T-helper 2 cell treated with Interferon-gamma antibody and Interleukin-4, amounts not matched to agents 5 μg/mL and 100 μg/mL, for 36 hours (primary cell): ENCODE measurements at regions not wholly inside any gene's neighbourhood (a gene's known extent, or its start where the extent isn't known, plus 50 kb on each side); places are given as distances from the start of the nearest gene placed in this dataset.

ENCODE experiments used
- DNase-seq: peaks from one replicate; pipeline ENCODE4 v3.0.0; 2021; ENCODE audit warnings: low spot score
- H3K27ac Mint-ChIP-seq: one replicate; pipeline ENCODE4 v1.8.0; 2021; ENCODE audit warnings: mild to moderate bottlenecking, mixed read lengths
- H3K27me3 Mint-ChIP-seq: one replicate; pipeline ENCODE4 v1.8.0; 2021; ENCODE audit warnings: low read depth, mixed read lengths
- H3K36me3 Mint-ChIP-seq: one replicate; pipeline ENCODE4 v1.8.0; 2021; ENCODE audit warnings: low read depth, mixed read lengths
- H3K4me1 Mint-ChIP-seq: one replicate; pipeline ENCODE4 v1.8.0; 2021; ENCODE audit warnings: low read depth, mixed read lengths
- H3K4me3 Mint-ChIP-seq: one replicate; pipeline ENCODE4 v1.8.0; 2022; ENCODE audit warnings: mild to moderate bottlenecking, moderate library complexity, mixed read lengths
- H3K9me3 Mint-ChIP-seq: one replicate; pipeline ENCODE4 v1.8.0; 2021; ENCODE audit warnings: mixed read lengths

DNA sequence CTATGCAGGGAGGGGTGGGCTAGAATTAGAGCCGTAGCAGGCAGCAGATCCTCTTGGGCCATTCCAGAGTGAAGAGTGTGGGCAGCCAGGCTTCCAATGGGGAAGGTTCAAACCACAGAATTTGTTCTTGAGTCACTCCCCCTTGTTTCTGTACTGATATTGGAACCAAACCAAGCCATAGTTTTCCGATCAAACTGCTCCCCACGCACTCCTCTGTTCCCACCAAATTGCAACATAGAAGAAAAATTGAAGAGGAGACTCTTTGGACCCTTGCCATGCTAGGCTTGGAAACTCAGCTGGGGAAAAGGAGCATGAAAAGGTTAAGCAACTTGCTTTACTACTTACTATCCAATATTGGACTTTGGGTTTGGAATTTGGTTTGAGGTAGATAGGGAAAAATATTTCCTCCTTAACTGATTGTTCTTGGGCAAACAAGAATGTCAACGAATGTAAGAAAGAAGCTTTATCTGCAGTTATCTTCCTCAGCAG is 165.8 kb upstream of the NR3C1 start:
- Mint-ChIP-seq H3K4me1 (peaks cover 8% of the 10 kb centered on the region), H3K36me3 (no peaks in the 10 kb centered on the region), H3K27me3 (no peaks in the 10 kb centered on the region), H3K27ac (no peak overlapping the region), H3K4me3 (no peak overlapping the region), H3K9me3 (no peaks in the 10 kb centered on the region)
- DNase-seq, result no peak

DNA sequence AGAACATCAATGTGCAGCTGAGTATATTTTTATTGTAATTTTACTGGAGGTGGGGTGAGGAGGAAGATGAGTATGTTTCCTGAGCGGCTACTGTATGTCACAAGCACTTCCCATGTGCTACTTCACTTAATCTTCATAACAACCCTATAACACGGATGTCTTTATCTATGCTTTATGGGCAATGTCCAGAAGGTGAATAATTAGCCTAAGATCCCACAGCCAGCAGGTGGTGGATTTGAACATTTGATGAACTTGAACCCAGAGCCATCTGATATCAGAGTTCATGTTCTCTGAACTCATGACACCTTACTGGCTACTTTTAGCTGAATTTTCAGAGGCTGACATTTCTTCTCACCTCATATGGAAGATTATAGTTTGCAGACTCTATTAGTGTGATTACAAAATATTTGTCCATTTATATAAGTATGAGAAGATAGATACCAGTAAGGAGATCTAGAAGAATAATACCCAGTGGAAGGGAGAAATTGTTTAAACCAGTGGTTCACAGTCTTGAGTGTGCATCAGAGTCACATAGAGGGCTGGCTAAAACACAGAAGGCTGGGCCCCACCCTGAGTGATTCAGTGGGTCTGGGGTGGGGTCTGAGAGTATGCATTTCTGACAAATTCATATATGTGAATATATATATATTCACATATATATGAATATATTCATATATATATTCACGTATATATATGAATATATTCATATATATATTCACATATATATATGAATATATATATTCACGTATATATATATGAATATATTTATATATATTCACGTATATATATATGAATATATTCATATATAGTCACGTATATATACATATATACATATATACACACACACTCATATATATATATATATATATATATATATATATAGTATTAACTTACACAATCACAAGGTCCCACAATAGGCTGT is 164.4 kb upstream of the NR3C1 start:
- DNase-seq, result no peak
- no peak overlapping the region for H3K4me3 Mint-ChIP-seq
- H3K36me3 Mint-ChIP-seq, result no peaks in the 10 kb centered on the region
- H3K9me3 Mint-ChIP-seq, result no peaks in the 10 kb centered on the region
- no peak overlapping the region for H3K27ac Mint-ChIP-seq
- H3K27me3 Mint-ChIP-seq, result no peaks in the 10 kb centered on the region
- H3K4me1 Mint-ChIP-seq, result peaks cover 9% of the 10 kb centered on the region

GRCh38 chr5:143566139-143566538 is 162.7 kb upstream of the NR3C1 start:
- Mint-ChIP-seq H3K27me3 (no peaks in the 10 kb centered on the region), H3K4me3 (no peak overlapping the region), H3K36me3 (no peaks in the 10 kb centered on the region), H3K27ac (no peak overlapping the region), H3K4me1 (peaks cover 9% of the 10 kb centered on the region), H3K9me3 (no peaks in the 10 kb centered on the region)
- DNase-seq, result no peak

GRCh38 chr5:143564417-143564816 is 160.9 kb upstream of the NR3C1 start:
- Mint-ChIP-seq H3K4me3 (no peak overlapping the region), H3K9me3 (no peaks in the 10 kb centered on the region)
- no peak for DNase-seq

DNA sequence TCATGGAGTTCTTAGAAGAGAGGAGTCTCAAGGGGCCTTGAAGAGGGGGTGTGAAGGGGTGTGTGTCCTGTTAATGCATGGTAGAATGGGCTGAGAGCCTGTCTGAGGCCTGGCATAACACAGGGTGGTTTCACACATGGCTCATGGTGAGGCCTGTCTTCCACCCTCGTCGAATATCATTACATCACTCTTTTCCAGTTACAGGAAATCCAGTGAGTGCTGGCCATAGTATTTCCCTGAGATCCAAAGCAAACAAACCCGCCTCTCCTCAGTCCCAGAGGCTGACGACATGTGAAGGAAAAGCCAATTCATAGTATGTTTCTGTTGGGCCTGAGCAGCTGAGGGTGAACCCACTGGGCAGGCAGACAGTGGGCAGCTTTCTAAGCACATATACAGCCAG is 159.4 kb upstream of the NR3C1 start:
- Mint-ChIP-seq H3K27ac (no peak overlapping the region), H3K27me3 (no peaks in the 10 kb centered on the region), H3K4me1 (peaks cover 8% of the 10 kb centered on the region), H3K4me3 (no peak overlapping the region), H3K9me3 (no peaks in the 10 kb centered on the region), H3K36me3 (no peaks in the 10 kb centered on the region)
- DNase-seq, result no peak

More at GRCh38 chr5:143564417-143564816, 160.9 kb upstream of the NR3C1 start:
- Mint-ChIP-seq H3K27ac (no peak overlapping the region), H3K27me3 (no peaks in the 10 kb centered on the region), H3K4me1 (peaks cover 7% of the 10 kb centered on the region), H3K36me3 (no peaks in the 10 kb centered on the region)

GRCh38 chr5:143561219-143561618 is 157.7 kb upstream of the NR3C1 start:
- Mint-ChIP-seq H3K36me3 (no peaks in the 10 kb centered on the region), H3K27me3 (no peaks in the 10 kb centered on the region), H3K27ac (no peak overlapping the region), H3K9me3 (no peaks in the 10 kb centered on the region), H3K4me3 (no peak overlapping the region), H3K4me1 (peaks cover 16% of the 10 kb centered on the region)
- DNase-seq, result no peak

DNA sequence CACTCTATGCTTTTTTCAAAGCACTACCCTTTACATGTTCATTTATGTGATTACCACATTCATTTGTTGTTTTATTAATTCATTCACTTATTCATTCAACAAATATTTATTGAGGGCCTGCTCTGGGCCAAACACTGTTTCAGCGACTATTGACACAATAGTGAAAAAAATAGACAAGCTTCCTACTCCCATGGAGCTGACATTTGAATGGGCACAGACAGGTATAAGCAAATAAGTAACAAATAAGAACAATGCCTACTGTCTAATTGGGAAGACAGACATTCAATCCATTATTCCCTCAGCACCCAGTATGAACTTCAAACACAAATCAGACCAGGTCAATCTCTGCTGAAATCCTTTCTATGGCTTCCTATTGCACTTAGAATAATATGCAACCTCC is 156.9 kb upstream of the NR3C1 start:
- Mint-ChIP-seq H3K4me1 (peaks cover 16% of the 10 kb centered on the region), H3K4me3 (no peak overlapping the region), H3K36me3 (no peaks in the 10 kb centered on the region), H3K27ac (no peak overlapping the region), H3K27me3 (no peaks in the 10 kb centered on the region), H3K9me3 (no peaks in the 10 kb centered on the region)
- no peak for DNase-seq

DNA sequence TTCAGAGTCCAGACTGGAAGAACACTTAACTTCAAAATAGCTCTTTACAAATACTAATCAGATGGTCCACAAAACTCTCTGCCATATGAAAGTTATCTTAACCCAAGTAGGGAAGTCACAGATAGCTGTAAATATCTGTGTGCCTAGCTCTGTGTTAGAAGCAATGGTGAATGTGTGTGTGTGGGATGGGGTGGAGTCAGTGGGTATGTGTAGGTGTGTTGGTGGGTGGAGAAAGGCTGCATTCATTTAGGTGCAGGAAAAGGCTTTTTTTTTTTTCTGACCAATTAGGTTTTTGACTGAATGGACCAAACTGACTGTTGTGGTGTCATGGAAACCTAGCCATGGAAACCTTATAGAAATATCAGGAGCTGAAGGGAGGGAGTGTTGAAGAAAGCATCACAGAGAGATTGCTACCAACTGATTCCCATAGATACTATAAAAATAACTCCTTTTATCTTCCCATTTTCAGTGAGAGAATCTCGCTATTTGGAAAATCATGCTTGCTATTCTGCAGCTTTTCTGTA is 156.2 kb upstream of the NR3C1 start:
- no peak for DNase-seq
- no peak overlapping the region for H3K27ac Mint-ChIP-seq
- H3K4me1 Mint-ChIP-seq, result peaks cover 16% of the 10 kb centered on the region
- H3K4me3 Mint-ChIP-seq, result no peak overlapping the region
- H3K27me3 Mint-ChIP-seq, result no peaks in the 10 kb centered on the region
- H3K36me3 Mint-ChIP-seq, result no peaks in the 10 kb centered on the region
- H3K9me3 Mint-ChIP-seq, result no peaks in the 10 kb centered on the region

GRCh38 chr5:143558048-143558447 is 154.6 kb upstream of the NR3C1 start:
- H3K27ac Mint-ChIP-seq, result no peak overlapping the region
- DNase-seq, result no peak
- no peak overlapping the region for H3K4me3 Mint-ChIP-seq
- H3K36me3 Mint-ChIP-seq, result no peaks in the 10 kb centered on the region
- no peaks in the 10 kb centered on the region for H3K27me3 Mint-ChIP-seq
- H3K4me1 Mint-ChIP-seq, result peaks cover 11% of the 10 kb centered on the region
- no peaks in the 10 kb centered on the region for H3K9me3 Mint-ChIP-seq

GRCh38 chr5:143557061-143557818 is 153.8 kb upstream of the NR3C1 start:
- no peak for DNase-seq
- Mint-ChIP-seq H3K27me3 (no peaks in the 10 kb centered on the region), H3K36me3 (no peaks in the 10 kb centered on the region), H3K27ac (no peak overlapping the region), H3K9me3 (no peaks in the 10 kb centered on the region), H3K4me1 (peaks cover 11% of the 10 kb centered on the region), H3K4me3 (no peak overlapping the region)

- no peak overlapping the region for H3K4me3 Mint-ChIP-seq
- H3K4me1 Mint-ChIP-seq, result peaks cover 11% of the 10 kb centered on the region
- no peak overlapping the region for H3K27ac Mint-ChIP-seq
- no peaks in the 10 kb centered on the region for H3K36me3 Mint-ChIP-seq
- no peaks in the 10 kb centered on the region for H3K27me3 Mint-ChIP-seq
- H3K9me3 Mint-ChIP-seq, result no peaks in the 10 kb centered on the region
- DNase-seq, result no peak
Measured at GRCh38 chr5:143554918-143555477, 151.5 kb upstream of the NR3C1 start.

- Mint-ChIP-seq H3K27me3 (no peaks in the 10 kb centered on the region), H3K36me3 (no peaks in the 10 kb centered on the region), H3K27ac (no peak overlapping the region), H3K4me3 (no peak overlapping the region), H3K9me3 (no peaks in the 10 kb centered on the region), H3K4me1 (peaks cover 8% of the 10 kb centered on the region)
- DNase-seq, result no peak
Measured at GRCh38 chr5:143554187-143554717, 150.8 kb upstream of the NR3C1 start.

GRCh38 chr5:143552680-143553079 is 149.2 kb upstream of the NR3C1 start:
- Mint-ChIP-seq H3K4me1 (peaks cover 8% of the 10 kb centered on the region), H3K27ac (no peak overlapping the region), H3K4me3 (no peak overlapping the region), H3K27me3 (no peaks in the 10 kb centered on the region), H3K36me3 (no peaks in the 10 kb centered on the region), H3K9me3 (no peaks in the 10 kb centered on the region)
- no peak for DNase-seq
